ENCODE measurements at regions not wholly inside any gene's neighbourhood (a gene's known extent, or its start where the extent isn't known, plus 50 kb on each side); places are given as distances from the start of the nearest gene placed in this dataset.

DNA sequence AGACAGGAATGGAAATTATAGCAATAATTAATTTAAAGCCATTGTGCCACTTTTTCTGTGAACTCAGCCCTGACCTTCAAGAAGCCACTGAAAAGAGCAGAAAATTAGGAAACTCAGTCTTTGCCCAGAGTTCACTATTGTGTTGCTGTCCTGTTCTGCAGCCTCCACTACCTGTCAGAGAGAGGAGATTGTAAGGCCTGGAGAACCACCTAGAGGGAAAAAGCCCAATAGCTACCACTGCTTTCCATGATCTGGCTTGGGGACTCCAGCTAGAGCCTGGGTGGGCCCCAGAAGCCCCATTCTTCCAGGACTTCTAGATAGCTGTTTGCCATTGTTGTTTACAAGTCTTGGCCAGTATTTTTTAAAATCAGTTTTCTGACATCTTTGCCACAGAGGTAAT lies 176.1 kb upstream of the KLF7 start:
- TF ChIP-seq, protein P1, sequence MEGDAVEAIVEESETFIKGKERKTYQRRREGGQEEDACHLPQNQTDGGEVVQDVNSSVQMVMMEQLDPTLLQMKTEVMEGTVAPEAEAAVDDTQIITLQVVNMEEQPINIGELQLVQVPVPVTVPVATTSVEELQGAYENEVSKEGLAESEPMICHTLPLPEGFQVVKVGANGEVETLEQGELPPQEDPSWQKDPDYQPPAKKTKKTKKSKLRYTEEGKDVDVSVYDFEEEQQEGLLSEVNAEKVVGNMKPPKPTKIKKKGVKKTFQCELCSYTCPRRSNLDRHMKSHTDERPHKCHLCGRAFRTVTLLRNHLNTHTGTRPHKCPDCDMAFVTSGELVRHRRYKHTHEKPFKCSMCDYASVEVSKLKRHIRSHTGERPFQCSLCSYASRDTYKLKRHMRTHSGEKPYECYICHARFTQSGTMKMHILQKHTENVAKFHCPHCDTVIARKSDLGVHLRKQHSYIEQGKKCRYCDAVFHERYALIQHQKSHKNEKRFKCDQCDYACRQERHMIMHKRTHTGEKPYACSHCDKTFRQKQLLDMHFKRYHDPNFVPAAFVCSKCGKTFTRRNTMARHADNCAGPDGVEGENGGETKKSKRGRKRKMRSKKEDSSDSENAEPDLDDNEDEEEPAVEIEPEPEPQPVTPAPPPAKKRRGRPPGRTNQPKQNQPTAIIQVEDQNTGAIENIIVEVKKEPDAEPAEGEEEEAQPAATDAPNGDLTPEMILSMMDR (IDR thresholded peaks at IDR 0.05; ENCODE audit: insufficient read depth, low read length, poor library complexity, severe bottlenecking), result no peak
- no peak for TF ChIP-seq EZH2phosphoT487 (conservative IDR thresholded peaks at IDR 0.05; ENCODE audit: low read length)

Measured in SU-DHL-6 (cell line).